ENCODE measurements at regions not wholly inside any gene's neighbourhood (a gene's known extent, or its start where the extent isn't known, plus 50 kb on each side); places are given as distances from the start of the nearest gene placed in this dataset.

GRCh38 chr22:27214691-27215090 lies 557.3 kb downstream of the MIAT start:
- H3K9ac ChIP-seq (ENCODE audit: insufficient read depth in 1 of 2, low read length in 2 of 2), result no peak overlapping the region
- H3K36me3 ChIP-seq (ENCODE audit: control insufficient read depth in 4 of 4, insufficient read depth in 4 of 4, low read length in 4 of 4), result no peaks in the 10 kb centered on the region
- no peak overlapping the region for H3K4me3 ChIP-seq
- peaks cover 0 to 10% (median 0%) of the 10 kb centered on the region in 5 donors for H3K4me1 ChIP-seq (ENCODE audit: control insufficient read depth in 5 of 5, insufficient read depth in 5 of 5, low read length in 5 of 5)
- H3K9me3 ChIP-seq (ENCODE audit: control insufficient read depth in 4 of 4, insufficient read depth in 3 of 4, low read length in 3 of 4), result no peaks in the 10 kb centered on the region
- WGBS, 2 donors, result 87 to 90% methylated on average over 6 of the region's 6 CpGs
- no peak for ATAC-seq (ENCODE audit: insufficient read depth, low FRiP score)
- no peak for DNase-seq
- no peak overlapping the region for H3K27ac ChIP-seq (ENCODE audit: low read depth in 1 of 2, low read length in 1 of 2)
- no peak for TF ChIP-seq CTCF (IDR thresholded peaks at IDR 0.05; ENCODE audit: control extremely low read depth, extremely low read depth)
- H3K27me3 ChIP-seq (ENCODE audit: control insufficient read depth in 3 of 3, insufficient read depth in 3 of 3, low read length in 2 of 3), result no peaks in the 10 kb centered on the region

- Histone ChIP-seq H3K9ac (ENCODE audit: insufficient read depth in 1 of 2, low read length in 2 of 2) (no peak overlapping the region), H3K36me3 (ENCODE audit: control insufficient read depth in 4 of 4, insufficient read depth in 4 of 4, low read length in 4 of 4) (no peaks in the 10 kb centered on the region), H3K9me3 (ENCODE audit: control insufficient read depth in 4 of 4, insufficient read depth in 3 of 4, low read length in 3 of 4) (no peaks in the 10 kb centered on the region), H3K27me3 (ENCODE audit: control insufficient read depth in 3 of 3, insufficient read depth in 3 of 3, low read length in 2 of 3) (no peaks in the 10 kb centered on the region), H3K4me1 (ENCODE audit: control insufficient read depth in 5 of 5, insufficient read depth in 5 of 5, low read length in 5 of 5) (peaks cover 0 to 10% (median 0%) of the 10 kb centered on the region in 5 donors), H3K4me3 (no peak overlapping the region), H3K27ac (ENCODE audit: low read depth in 1 of 2, low read length in 1 of 2) (no peak overlapping the region)
- DNase-seq, result no peak
- TF ChIP-seq CTCF (IDR thresholded peaks at IDR 0.05; ENCODE audit: control extremely low read depth, extremely low read depth), result no peak
- no peak for ATAC-seq (ENCODE audit: insufficient read depth, low FRiP score)
- 69 to 75% methylated on average over 5 of the region's 5 CpGs for WGBS, 2 donors
Measured at GRCh38 chr22:27215871-27216270, 558.5 kb downstream of the MIAT start.

GRCh38 chr22:27216444-27216843 lies 559.1 kb downstream of the MIAT start:
- H3K9ac ChIP-seq (ENCODE audit: insufficient read depth in 1 of 2, low read length in 2 of 2), result no peak overlapping the region
- H3K36me3 ChIP-seq (ENCODE audit: control insufficient read depth in 4 of 4, insufficient read depth in 4 of 4, low read length in 4 of 4), result no peaks in the 10 kb centered on the region
- H3K27ac ChIP-seq (ENCODE audit: low read depth in 1 of 2, low read length in 1 of 2), result no peak overlapping the region
- WGBS, 2 donors, result 88 to 92% methylated on average over 1 of the region's 1 CpG
- H3K27me3 ChIP-seq (ENCODE audit: control insufficient read depth in 3 of 3, insufficient read depth in 3 of 3, low read length in 2 of 3), result no peaks in the 10 kb centered on the region
- no peaks in the 10 kb centered on the region for H3K9me3 ChIP-seq (ENCODE audit: control insufficient read depth in 4 of 4, insufficient read depth in 3 of 4, low read length in 3 of 4)
- no peak for ATAC-seq (ENCODE audit: insufficient read depth, low FRiP score)
- no peak for TF ChIP-seq CTCF (IDR thresholded peaks at IDR 0.05; ENCODE audit: control extremely low read depth, extremely low read depth)
- no peak for DNase-seq
- H3K4me1 ChIP-seq (ENCODE audit: control insufficient read depth in 5 of 5, insufficient read depth in 5 of 5, low read length in 5 of 5), result peaks cover 0 to 10% (median 0%) of the 10 kb centered on the region in 5 donors
- H3K4me3 ChIP-seq, result no peak overlapping the region

- DNase-seq (no peak), ATAC-seq (ENCODE audit: insufficient read depth, low FRiP score) (no peak)
- TF ChIP-seq CTCF (IDR thresholded peaks at IDR 0.05; ENCODE audit: control extremely low read depth, extremely low read depth), result no peak
- Histone ChIP-seq H3K27me3 (ENCODE audit: control insufficient read depth in 3 of 3, insufficient read depth in 3 of 3, low read length in 2 of 3) (no peaks in the 10 kb centered on the region), H3K36me3 (ENCODE audit: control insufficient read depth in 4 of 4, insufficient read depth in 4 of 4, low read length in 4 of 4) (no peaks in the 10 kb centered on the region), H3K27ac (ENCODE audit: low read depth in 1 of 2, low read length in 1 of 2) (no peak overlapping the region), H3K9me3 (ENCODE audit: control insufficient read depth in 4 of 4, insufficient read depth in 3 of 4, low read length in 3 of 4) (no peaks in the 10 kb centered on the region), H3K4me3 (no peak overlapping the region), H3K4me1 (ENCODE audit: control insufficient read depth in 5 of 5, insufficient read depth in 5 of 5, low read length in 5 of 5) (peaks cover 0 to 10% (median 0%) of the 10 kb centered on the region in 5 donors), H3K9ac (ENCODE audit: insufficient read depth in 1 of 2, low read length in 2 of 2) (no peak overlapping the region)
- 66 to 87% methylated on average over 3 of the region's 3 CpGs for WGBS, 2 donors
Measured at GRCh38 chr22:27217154-27217553, 559.8 kb downstream of the MIAT start.

Measured in lung (tissue), 11 donors.